OCI-LY7 (cell line): ENCODE measurements at regions not wholly inside any gene's neighbourhood (a gene's known extent, or its start where the extent isn't known, plus 50 kb on each side); places are given as distances from the start of the nearest gene placed in this dataset.

Experiments used
- BruUV-seq: library from RNA; stranded (reverse); fragments of 400-500 nt; replicated peaks from 2 replicates; lab custom pipeline; 2021; lab: Mats Ljungman, UMichigan
- CTCF ChIA-PET: fragments of 300-600 bp; sonication (Branson Sonifier 250); formaldehyde crosslinking; loops from one replicate; lab custom pipeline; 2022; ENCODE audit warnings: antibody characterized with exemption; ENCODE audit not compliant: unreplicated experiment; lab: Charles Lee
- POLR2A ChIA-PET: fragments of 300-600 bp; sonication (Branson Sonifier 250); formaldehyde crosslinking; loops from one replicate; lab custom pipeline; 2022; ENCODE audit warnings: antibody characterized with exemption; lab: Charles Lee
- DNase-seq: peaks from one replicate; pipeline ENCODE4 v3.0.0-alpha.2; 2015; ENCODE audit warnings: low spot score
- H2AFZ ChIP-seq: fragments of 200-600 bp; sonication (generic), shearing (Covaris generic); 2 replicates; pipeline ENCODE4 v1.6.1; 2014; ENCODE audit warnings: mild to moderate bottlenecking, antibody characterized with exemption, low read length, moderate library complexity
- H3K27ac ChIP-seq: fragments of 200-600 bp; sonication (generic); 2 replicates; pipeline ENCODE4 v1.5.1; 2014; ENCODE audit warnings: mixed run types, low read depth, mild to moderate bottlenecking, moderate library complexity, low read length, inconsistent platforms; ENCODE audit not compliant: poor library complexity, severe bottlenecking
- H3K36me3 ChIP-seq: fragments of 200-600 bp; sonication (generic); 2 replicates; pipeline ENCODE4 v1.6.1; 2014; ENCODE audit warnings: mild to moderate bottlenecking, antibody characterized with exemption, low read length, moderate library complexity, mixed read lengths; ENCODE audit not compliant: insufficient read depth
- H3K4me1 ChIP-seq: fragments of 200-600 bp; sonication (generic); 2 replicates; pipeline ENCODE4 v1.5.1; 2014; ENCODE audit warnings: mild to moderate bottlenecking, low read length; ENCODE audit not compliant: insufficient read depth, poor library complexity, severe bottlenecking
- H3K4me2 ChIP-seq: fragments of 200-600 bp; sonication (generic); 2 replicates; pipeline ENCODE4 v1.6.1; 2014; ENCODE audit warnings: mild to moderate bottlenecking, low read length
- H3K4me3 ChIP-seq: fragments of 200-600 bp; sonication (generic); 2 replicates; pipeline ENCODE4 v1.5.1; 2014; ENCODE audit warnings: mild to moderate bottlenecking, low read depth, low read length; ENCODE audit not compliant: poor library complexity, severe bottlenecking
- H3K79me2 ChIP-seq: fragments of 200-600 bp; sonication (generic); 2 replicates; pipeline ENCODE4 v1.6.1; 2016; ENCODE audit warnings: low read depth, mild to moderate bottlenecking, low read length, moderate library complexity, mixed read lengths; ENCODE audit not compliant: insufficient read depth
- H3K9me2 ChIP-seq: fragments of 200-600 bp; sonication (generic); 2 replicates; pipeline ENCODE4 v1.6.1; 2016; ENCODE audit warnings: mild to moderate bottlenecking, low read length, mixed read lengths; ENCODE audit not compliant: insufficient read depth
- H3K9me3 ChIP-seq: fragments of 200-600 bp; sonication (generic); 2 replicates; pipeline ENCODE4 v1.6.1; 2014; ENCODE audit warnings: mild to moderate bottlenecking, mixed run types, low read length, mixed read lengths
- H4K20me1 ChIP-seq: fragments of 200-600 bp; sonication (generic); 2 replicates; pipeline ENCODE4 v1.6.1; 2014; ENCODE audit warnings: mild to moderate bottlenecking, antibody characterized with exemption, low read length, moderate library complexity, mixed read lengths; ENCODE audit not compliant: insufficient read depth
- CTCF ChIP-seq: fragments of 200-600 bp; sonication (generic); conservative IDR thresholded peaks from 2 replicates; pipeline ENCODE4 v1.5.1; 2014; ENCODE audit warnings: mild to moderate bottlenecking, antibody characterized with exemption, low read length, moderate library complexity, mixed read lengths
- EZH2phosphoT487 ChIP-seq: fragments of 200-600 bp; sonication (generic); IDR thresholded peaks from 2 replicates; pipeline ENCODE4 v1.6.1; 2018; ENCODE audit warnings: low read depth, borderline replicate concordance, mild to moderate bottlenecking, mixed run types, antibody characterized with exemption, low read length, moderate library complexity, mixed read lengths
- intact Hi-C: fragments of 100-400 bp; cut with micrococcal nuclease; formaldehyde crosslinking; loops from one replicate; pipeline ENCODE4 v1.10.0; 2022; ENCODE audit not compliant: unreplicated experiment

- Histone ChIP-seq H3K4me3 (no peak overlapping the region), H3K9me2 (no peaks in the 10 kb centered on the region), H3K27ac (no peak overlapping the region), H3K4me1 (peaks cover 7% of the 10 kb centered on the region), H3K79me2 (no peaks in the 10 kb centered on the region), H3K9me3 (no peaks in the 10 kb centered on the region), H2AFZ (no peak overlapping the region), H3K36me3 (no peaks in the 10 kb centered on the region), H3K4me2 (no peak overlapping the region), H4K20me1 (no peaks in the 10 kb centered on the region)
- ChIA-PET POLR2A (interaction anchor here (0.5 kb wide), 1 partner anchor 802 kb away, joined by 4 read pairs; no protein-coding TSS in a partner anchor), CTCF (no interaction called here)
- TF ChIP-seq CTCF (no peak), EZH2phosphoT487 (no peak)
- intact Hi-C loops, result loop anchor here (5.0 kb wide), 1 partner anchor 47 kb away; no protein-coding TSS in a partner anchor
- no peak for DNase-seq
- BruUV-seq, result no TSS peak
Measured at GRCh38 chr20:19025430-19026120, 186.9 kb upstream of the SLC24A3 start.

GRCh38 chr20:19026121-19026878 lies 186.1 kb upstream of the SLC24A3 start:
- Histone ChIP-seq H3K4me3 (no peak overlapping the region), H4K20me1 (no peaks in the 10 kb centered on the region), H3K79me2 (no peaks in the 10 kb centered on the region), H3K36me3 (no peaks in the 10 kb centered on the region), H3K27ac (no peak overlapping the region), H3K9me3 (no peaks in the 10 kb centered on the region), H3K4me1 (peaks cover 7% of the 10 kb centered on the region), H3K9me2 (no peaks in the 10 kb centered on the region), H3K4me2 (no peak overlapping the region), H2AFZ (no peak overlapping the region)
- intact Hi-C loops, result loop anchor here (5.0 kb wide), 1 partner anchor 46 kb away; no protein-coding TSS in a partner anchor
- no peak for DNase-seq
- ChIA-PET CTCF (no interaction called here), POLR2A (interaction anchor here (0.5 kb wide), 1 partner anchor 392 kb away, joined by 3 read pairs; no protein-coding TSS in a partner anchor)
- TF ChIP-seq EZH2phosphoT487 (no peak), CTCF (no peak)
- BruUV-seq, result no TSS peak
